ENCODE measurements at regions not wholly inside any gene's neighbourhood (a gene's known extent, or its start where the extent isn't known, plus 50 kb on each side); places are given as distances from the start of the nearest gene placed in this dataset.
"Not testable (repeated sequence)": the region's sequence is repeated elsewhere in the genome, so short reads cannot be mapped to it uniquely, and the experiment has no call there.

GRCh38 chr17:21756856-21757619, 64.7 kb downstream of the KCNJ18 start:
- Histone ChIP-seq H3K4me1 (ENCODE audit: control insufficient read depth in 1 of 2, insufficient read depth in 1 of 2, low read depth in 1 of 2, low read length in 1 of 2) (no peaks in the 10 kb centered on the region), H3K27ac (no peak overlapping the region), H3K27me3 (no peaks in the 10 kb centered on the region), H3K36me3 (no peaks in the 10 kb centered on the region), H3K4me3 (ENCODE audit: low read depth in 1 of 2, low read length in 1 of 2) (no peak overlapping the region), H3K9me3 (no peaks in the 10 kb centered on the region)
- TF ChIP-seq, protein P1, sequence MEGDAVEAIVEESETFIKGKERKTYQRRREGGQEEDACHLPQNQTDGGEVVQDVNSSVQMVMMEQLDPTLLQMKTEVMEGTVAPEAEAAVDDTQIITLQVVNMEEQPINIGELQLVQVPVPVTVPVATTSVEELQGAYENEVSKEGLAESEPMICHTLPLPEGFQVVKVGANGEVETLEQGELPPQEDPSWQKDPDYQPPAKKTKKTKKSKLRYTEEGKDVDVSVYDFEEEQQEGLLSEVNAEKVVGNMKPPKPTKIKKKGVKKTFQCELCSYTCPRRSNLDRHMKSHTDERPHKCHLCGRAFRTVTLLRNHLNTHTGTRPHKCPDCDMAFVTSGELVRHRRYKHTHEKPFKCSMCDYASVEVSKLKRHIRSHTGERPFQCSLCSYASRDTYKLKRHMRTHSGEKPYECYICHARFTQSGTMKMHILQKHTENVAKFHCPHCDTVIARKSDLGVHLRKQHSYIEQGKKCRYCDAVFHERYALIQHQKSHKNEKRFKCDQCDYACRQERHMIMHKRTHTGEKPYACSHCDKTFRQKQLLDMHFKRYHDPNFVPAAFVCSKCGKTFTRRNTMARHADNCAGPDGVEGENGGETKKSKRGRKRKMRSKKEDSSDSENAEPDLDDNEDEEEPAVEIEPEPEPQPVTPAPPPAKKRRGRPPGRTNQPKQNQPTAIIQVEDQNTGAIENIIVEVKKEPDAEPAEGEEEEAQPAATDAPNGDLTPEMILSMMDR (IDR thresholded peaks at IDR 0.05), result no peak

DNA sequence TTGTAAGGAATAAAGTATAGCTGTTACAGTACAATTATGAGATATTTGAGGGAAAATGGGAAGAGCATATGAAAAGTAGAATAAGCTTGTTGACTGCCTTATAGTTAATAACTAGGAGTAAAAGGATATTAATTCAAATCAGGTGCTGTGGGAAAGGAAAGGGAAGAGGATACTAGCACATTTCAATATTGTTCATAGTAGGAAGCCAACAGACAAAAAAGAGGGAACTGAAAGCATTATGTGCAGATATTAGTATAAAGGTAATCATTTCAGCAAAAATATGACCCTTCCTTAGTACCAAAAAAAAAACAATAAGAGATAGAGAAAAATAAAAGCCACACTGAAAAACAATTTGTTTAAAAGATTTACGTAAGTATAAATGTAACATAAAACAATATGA, 67.3 kb downstream of the KCNJ18 start:
- not testable (repeated sequence) for H3K9me3 ChIP-seq; H3K4me3 ChIP-seq (ENCODE audit: low read depth in 1 of 2, low read length in 1 of 2); H3K36me3 ChIP-seq; H3K27me3 ChIP-seq; H3K27ac ChIP-seq; H3K4me1 ChIP-seq (ENCODE audit: control insufficient read depth in 1 of 2, insufficient read depth in 1 of 2, low read depth in 1 of 2, low read length in 1 of 2)

- not testable (repeated sequence) for H3K27ac ChIP-seq; H3K9me3 ChIP-seq; H3K36me3 ChIP-seq; H3K4me1 ChIP-seq (ENCODE audit: control insufficient read depth in 1 of 2, insufficient read depth in 1 of 2, low read depth in 1 of 2, low read length in 1 of 2); H3K27me3 ChIP-seq; H3K4me3 ChIP-seq (ENCODE audit: low read depth in 1 of 2, low read length in 1 of 2)
Measured at GRCh38 chr17:21763738-21764340, 71.5 kb downstream of the KCNJ18 start.

DNA sequence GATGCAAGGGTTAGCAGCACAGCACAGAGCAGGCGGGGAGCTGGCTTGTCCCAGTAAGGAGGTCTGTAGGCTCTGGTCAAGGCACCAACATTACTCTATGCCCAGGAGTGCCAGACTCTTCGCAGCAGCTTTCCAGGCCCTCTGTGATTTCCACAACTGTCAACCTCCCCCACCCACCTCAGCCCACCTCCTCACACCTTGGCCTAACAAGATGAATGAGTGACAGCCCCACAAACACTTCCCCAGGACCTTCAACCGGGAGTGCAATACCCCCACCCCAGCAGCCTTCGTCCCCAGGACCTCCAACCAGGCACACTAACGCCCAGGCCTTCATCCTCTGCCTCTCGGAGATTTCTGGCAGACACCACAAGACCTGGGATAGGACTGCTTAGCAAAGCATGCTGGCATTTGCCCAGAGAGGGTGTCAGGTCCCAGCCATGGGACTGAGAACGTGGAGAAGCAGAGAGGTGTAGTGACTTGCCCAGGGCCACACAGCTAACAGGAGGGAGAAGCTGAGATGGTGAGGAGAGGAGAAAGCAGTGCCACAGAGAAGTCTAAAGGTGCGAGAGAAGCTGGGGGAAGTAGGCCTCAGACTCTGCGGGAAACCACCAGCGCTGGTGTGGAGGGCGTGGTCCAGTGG, 73.4 kb downstream of the KCNJ18 start:
- H3K4me3 ChIP-seq (ENCODE audit: low read depth in 1 of 2, low read length in 1 of 2); H3K27me3 ChIP-seq; H3K9me3 ChIP-seq: not testable (repeated sequence)

GRCh38 chr17:21766565-21766964, 74.2 kb downstream of the KCNJ18 start:
- not testable (repeated sequence) for H3K4me1 ChIP-seq (ENCODE audit: control insufficient read depth in 1 of 2, insufficient read depth in 1 of 2, low read depth in 1 of 2, low read length in 1 of 2); H3K27ac ChIP-seq; H3K9me3 ChIP-seq; H3K36me3 ChIP-seq; H3K4me3 ChIP-seq (ENCODE audit: low read depth in 1 of 2, low read length in 1 of 2); H3K27me3 ChIP-seq

More for the DNA sequence above, 73.4 kb downstream of the KCNJ18 start:
- not testable (repeated sequence) for H3K27ac ChIP-seq; H3K4me1 ChIP-seq (ENCODE audit: control insufficient read depth in 1 of 2, insufficient read depth in 1 of 2, low read depth in 1 of 2, low read length in 1 of 2); H3K36me3 ChIP-seq

DNA sequence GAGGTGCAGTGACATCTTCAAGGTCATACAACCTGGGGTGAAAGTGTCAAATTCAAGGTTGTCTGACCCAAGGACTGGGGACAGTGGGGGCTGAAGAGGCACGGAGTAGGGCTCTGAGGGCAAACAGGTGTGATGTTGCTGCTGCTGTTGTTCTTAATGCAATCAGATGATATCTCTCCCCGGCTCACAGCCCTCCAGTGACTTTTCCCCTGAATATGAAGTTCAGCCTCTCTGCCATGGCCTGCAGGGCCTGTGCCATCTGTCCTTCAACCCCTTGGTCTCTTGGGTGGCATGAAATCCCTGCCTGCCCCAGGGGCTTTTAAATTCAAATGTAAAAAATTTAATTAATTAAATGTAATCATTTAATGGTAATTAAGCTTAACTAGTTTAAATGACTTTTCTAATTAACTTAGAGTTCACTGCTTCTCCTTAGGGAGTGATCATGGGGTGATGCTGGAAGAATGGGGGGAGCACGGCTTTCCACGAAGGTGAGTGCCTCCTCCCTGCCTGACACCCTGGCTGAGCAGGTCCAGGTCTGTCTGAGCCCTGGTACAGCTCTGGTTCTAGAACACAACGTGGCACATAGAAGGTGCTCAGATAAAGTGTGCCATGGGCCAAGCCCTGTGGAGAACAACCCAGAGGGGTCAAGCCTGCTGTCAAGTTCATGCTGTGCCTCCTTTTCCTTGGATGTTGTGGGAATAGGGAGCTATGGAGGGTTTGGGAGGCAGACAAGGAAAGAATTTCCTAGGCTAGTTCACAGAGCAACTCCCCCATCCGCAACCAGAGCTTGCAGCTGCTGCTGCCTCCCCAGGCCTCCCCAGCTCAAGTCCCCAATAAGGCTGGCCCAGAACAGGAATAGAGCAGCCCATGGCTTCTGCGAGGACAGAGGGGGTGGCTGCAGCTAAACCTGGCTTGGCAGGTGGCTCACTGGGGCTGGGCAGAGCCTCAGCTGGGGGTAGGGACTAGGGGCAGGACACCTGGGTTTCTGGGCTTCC, 75.1 kb downstream of the KCNJ18 start:
- H3K9me3 ChIP-seq; H3K27me3 ChIP-seq; H3K27ac ChIP-seq; H3K36me3 ChIP-seq; H3K4me1 ChIP-seq (ENCODE audit: control insufficient read depth in 1 of 2, insufficient read depth in 1 of 2, low read depth in 1 of 2, low read length in 1 of 2); H3K4me3 ChIP-seq (ENCODE audit: low read depth in 1 of 2, low read length in 1 of 2): not testable (repeated sequence)

- not testable (repeated sequence) for H3K27me3 ChIP-seq; H3K4me3 ChIP-seq (ENCODE audit: low read depth in 1 of 2, low read length in 1 of 2); H3K4me1 ChIP-seq (ENCODE audit: control insufficient read depth in 1 of 2, insufficient read depth in 1 of 2, low read depth in 1 of 2, low read length in 1 of 2); H3K9me3 ChIP-seq; H3K27ac ChIP-seq; H3K36me3 ChIP-seq
Measured at GRCh38 chr17:21768244-21768643, 75.9 kb downstream of the KCNJ18 start.

GRCh38 chr17:21768729-21769462, 76.6 kb downstream of the KCNJ18 start:
- not testable (repeated sequence) for H3K27me3 ChIP-seq; H3K4me1 ChIP-seq (ENCODE audit: control insufficient read depth in 1 of 2, insufficient read depth in 1 of 2, low read depth in 1 of 2, low read length in 1 of 2); H3K27ac ChIP-seq; H3K36me3 ChIP-seq; H3K4me3 ChIP-seq (ENCODE audit: low read depth in 1 of 2, low read length in 1 of 2); H3K9me3 ChIP-seq

DNA sequence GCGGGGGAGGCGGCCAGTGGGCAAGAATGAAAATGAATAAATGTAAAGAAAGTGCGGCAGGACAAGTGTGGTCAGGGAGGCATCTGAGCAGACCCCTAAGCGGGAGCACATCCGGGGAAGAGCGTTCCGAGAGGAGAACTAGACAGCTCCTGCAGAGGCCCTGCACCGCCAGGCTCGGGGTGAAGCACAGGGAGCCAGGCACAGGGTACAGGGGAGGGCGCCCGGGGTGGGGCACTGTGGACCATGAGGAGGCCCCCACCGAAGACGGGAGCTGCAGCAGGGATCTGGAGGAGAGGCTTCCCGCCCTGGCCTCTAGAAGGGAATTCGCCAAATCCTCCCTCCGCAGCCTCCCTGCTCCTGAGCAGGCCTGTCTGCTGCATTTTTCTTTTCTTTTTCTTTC, 77.5 kb downstream of the KCNJ18 start:
- not testable (repeated sequence) for H3K9me3 ChIP-seq; H3K36me3 ChIP-seq; H3K4me1 ChIP-seq (ENCODE audit: control insufficient read depth in 1 of 2, insufficient read depth in 1 of 2, low read depth in 1 of 2, low read length in 1 of 2); H3K4me3 ChIP-seq (ENCODE audit: low read depth in 1 of 2, low read length in 1 of 2); H3K27me3 ChIP-seq; H3K27ac ChIP-seq

GRCh38 chr17:21770466-21771446, 78.4 kb downstream of the KCNJ18 start:
- H3K4me3 ChIP-seq (ENCODE audit: low read depth in 1 of 2, low read length in 1 of 2); H3K9me3 ChIP-seq; H3K27ac ChIP-seq; H3K4me1 ChIP-seq (ENCODE audit: control insufficient read depth in 1 of 2, insufficient read depth in 1 of 2, low read depth in 1 of 2, low read length in 1 of 2); H3K36me3 ChIP-seq; H3K27me3 ChIP-seq: not testable (repeated sequence)

Measured in neutrophil (primary cell).